ENCODE measurements at regions not wholly inside any gene's neighbourhood (a gene's known extent, or its start where the extent isn't known, plus 50 kb on each side); places are given as distances from the start of the nearest gene placed in this dataset.

DNA sequence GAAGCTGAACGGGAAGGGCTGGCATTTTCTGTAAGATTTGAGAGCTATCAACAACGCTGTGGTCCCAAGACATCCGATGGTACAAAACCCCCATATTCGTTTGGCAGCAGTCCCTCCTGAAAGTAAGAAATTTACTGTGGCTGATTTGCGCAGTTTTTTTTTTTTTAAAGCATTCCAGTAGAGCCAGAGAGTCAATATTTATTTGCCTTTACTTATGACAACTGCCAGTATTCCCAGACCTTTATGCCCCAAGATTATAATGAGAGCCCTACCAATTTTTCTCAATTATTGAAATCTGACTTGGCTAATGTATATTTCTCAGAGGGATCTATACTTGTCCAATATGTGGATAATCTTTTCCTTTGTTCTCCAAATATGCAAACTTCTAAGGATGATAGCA lies 157.5 kb upstream of the SPIN4 start:
- TF ChIP-seq, protein P1, sequence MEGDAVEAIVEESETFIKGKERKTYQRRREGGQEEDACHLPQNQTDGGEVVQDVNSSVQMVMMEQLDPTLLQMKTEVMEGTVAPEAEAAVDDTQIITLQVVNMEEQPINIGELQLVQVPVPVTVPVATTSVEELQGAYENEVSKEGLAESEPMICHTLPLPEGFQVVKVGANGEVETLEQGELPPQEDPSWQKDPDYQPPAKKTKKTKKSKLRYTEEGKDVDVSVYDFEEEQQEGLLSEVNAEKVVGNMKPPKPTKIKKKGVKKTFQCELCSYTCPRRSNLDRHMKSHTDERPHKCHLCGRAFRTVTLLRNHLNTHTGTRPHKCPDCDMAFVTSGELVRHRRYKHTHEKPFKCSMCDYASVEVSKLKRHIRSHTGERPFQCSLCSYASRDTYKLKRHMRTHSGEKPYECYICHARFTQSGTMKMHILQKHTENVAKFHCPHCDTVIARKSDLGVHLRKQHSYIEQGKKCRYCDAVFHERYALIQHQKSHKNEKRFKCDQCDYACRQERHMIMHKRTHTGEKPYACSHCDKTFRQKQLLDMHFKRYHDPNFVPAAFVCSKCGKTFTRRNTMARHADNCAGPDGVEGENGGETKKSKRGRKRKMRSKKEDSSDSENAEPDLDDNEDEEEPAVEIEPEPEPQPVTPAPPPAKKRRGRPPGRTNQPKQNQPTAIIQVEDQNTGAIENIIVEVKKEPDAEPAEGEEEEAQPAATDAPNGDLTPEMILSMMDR (IDR thresholded peaks at IDR 0.05; ENCODE audit: extremely low read depth, missing control alignments), result no peak

DNA sequence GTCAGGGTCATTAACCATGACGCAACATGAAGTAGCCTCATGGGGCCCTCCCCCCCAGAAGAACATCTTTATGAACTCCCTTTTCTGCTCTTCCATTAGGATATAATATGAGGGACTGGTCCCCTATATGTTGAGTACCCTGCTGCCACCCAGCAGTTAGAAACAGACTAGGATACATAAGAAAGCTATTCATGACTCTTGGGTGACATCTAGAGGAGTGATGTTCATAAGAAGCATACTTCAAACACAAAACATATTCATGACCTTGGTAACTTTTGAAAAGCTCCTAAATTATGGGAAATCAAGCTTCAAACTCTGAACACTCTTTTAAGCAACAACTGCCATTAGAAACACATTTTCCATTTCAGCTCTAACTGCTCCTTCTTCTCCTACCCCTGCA lies 155.2 kb upstream of the SPIN4 start:
- TF ChIP-seq, protein P1 (IDR thresholded peaks at IDR 0.05; ENCODE audit: extremely low read depth, missing control alignments), result no peak
- no peak for DNase-seq (ENCODE audit: low spot score)

More for the DNA sequence above, 157.5 kb upstream of the SPIN4 start:
- no peak for DNase-seq (ENCODE audit: low spot score)

DNA sequence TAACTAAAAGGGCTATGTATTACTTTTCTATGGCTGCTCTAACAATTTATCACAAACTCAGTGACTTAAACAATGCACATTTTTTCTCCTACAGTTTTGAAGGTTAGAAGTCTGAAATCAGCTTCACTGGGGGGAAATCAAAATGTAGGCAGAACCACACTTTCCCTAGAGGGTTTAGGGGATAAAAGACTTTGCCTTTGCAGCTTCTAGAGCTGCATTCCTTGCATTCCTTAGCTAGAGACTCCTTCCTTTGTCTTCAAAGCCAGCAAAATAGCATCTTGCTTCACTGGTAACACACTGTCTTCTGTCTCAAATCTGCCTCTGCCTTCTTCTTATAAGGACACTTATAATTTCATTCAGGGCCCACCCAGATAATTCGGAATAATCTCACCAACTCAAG lies 152.4 kb upstream of the SPIN4 start:
- no peak for DNase-seq (ENCODE audit: low spot score)
- TF ChIP-seq, protein P1 (IDR thresholded peaks at IDR 0.05; ENCODE audit: extremely low read depth, missing control alignments), result no peak

DNA sequence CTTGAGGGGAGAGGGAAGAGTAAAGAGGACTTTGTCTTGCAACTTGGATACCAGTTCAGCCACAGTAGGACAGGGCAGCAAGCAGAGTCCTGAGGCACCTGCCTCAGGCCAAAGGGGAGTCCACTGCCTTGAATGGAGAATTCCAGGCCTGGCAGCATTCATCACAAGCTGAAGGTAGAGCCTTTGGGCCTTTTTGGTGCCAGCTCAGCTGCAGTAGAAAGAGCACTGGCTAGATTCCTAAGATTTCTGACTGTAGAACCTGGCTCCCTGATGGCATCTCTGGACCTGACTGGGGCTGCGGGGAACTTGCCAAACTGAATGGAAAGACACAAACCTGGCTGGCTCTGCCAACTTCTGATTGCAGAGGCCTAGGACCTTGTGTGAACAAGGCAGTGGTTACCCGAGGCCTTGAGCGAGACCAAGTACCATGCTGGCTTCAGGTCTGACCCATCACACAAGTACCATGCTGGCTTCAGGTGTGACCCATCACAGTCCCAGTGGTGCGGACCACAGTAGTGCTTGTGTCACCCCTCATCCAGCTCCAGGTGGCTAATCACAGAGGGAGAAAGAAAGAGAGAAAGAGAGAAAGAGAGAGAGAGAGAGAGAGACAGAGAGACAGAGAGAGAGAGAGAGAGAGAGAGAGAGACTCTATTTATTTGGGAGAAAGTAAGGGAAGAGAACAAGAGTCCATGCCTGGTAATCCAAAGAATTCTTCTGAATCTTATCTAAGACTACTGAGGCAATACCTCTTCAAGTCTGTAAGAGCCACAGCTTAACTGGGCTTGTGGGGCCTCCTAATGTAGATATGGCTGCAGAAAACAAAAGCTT lies 137.6 kb upstream of the SPIN4 start:
- no peak for DNase-seq (ENCODE audit: low spot score)
- TF ChIP-seq, protein P1 (IDR thresholded peaks at IDR 0.05; ENCODE audit: extremely low read depth, missing control alignments), result no peak

DNA sequence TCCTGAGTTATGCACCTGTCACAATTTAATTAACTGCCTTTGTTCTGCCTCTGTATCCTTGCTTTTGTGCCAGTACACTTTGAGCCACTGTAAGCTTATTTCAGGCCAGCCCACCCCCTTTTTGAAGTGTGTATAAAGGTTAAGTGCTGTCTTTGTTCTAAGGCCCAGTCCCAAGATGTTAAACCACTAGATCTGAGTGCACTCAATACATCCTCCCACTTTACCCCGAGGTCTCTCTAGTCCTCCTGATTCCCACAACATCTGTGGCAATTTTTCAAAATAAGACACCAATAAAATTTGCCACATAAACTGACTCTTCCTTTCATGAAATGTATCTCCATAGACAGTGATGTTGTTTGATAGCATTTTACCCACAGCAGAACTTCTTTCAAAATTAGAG lies 124.1 kb upstream of the SPIN4 start:
- TF ChIP-seq, protein P1 (IDR thresholded peaks at IDR 0.05; ENCODE audit: extremely low read depth, missing control alignments), result no peak
- DNase-seq (ENCODE audit: low spot score), result no peak

DNA sequence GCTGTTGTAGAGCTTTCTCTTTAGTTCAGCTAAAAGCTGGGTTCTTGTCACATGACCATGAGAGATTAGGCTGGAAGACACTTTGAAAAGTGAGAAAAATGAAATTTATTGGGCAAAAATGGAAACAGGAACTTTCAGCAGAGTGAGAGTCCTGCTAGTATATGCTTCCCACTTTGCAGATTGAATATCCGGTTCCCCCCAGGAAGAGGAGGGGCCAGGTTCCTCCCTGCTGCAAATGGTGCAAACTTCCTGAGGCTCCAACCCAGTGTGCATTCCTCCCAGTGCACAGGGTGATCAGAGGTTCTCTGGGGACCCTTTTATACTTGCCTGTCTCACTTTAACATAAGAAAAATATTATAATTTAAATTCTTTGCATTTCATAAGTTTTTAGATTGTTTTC lies 119.9 kb upstream of the SPIN4 start:
- TF ChIP-seq, protein P1 (IDR thresholded peaks at IDR 0.05; ENCODE audit: extremely low read depth, missing control alignments), result no peak
- DNase-seq (ENCODE audit: low spot score), result no peak

DNA sequence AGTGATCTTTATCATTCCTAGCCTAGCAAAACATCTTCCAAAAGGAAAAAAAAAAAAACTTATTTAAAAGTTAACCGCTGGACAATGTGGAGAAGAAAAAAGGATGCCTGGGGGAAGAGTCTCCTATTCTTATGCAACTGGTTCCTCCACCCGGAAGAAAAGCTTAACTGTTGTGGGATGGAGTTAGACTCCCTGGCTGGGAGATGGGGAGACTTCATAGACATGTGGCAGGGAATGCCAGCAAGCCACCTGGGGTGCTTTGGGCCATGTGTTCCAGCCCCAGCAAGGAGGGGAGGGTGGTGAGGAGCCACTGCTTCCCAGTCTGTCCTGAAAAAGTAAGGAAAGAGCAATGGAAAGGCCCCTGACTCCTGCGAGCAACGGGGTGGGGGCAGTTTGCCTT lies 119.4 kb upstream of the SPIN4 start:
- no peak for DNase-seq (ENCODE audit: low spot score)
- TF ChIP-seq, protein P1 (IDR thresholded peaks at IDR 0.05; ENCODE audit: extremely low read depth, missing control alignments), result no peak

Data from GM20000 (cell line).